TTC549 (cell line): ENCODE measurements at regions not wholly inside any gene's neighbourhood (a gene's known extent, or its start where the extent isn't known, plus 50 kb on each side); places are given as distances from the start of the nearest gene placed in this dataset.

Experiments used
- FAIRE-seq: peaks from 2 replicates; lab custom pipeline; 2012; peaks lifted over from hg19 to GRCh38; lab: Jason Lieb, UNC

- no peak for FAIRE-seq
Observed at GRCh38 chr5:87054821-87055220, 212.9 kb upstream of the RASA1 start.

GRCh38 chr5:87061046-87061445 is 206.6 kb upstream of the RASA1 start:
- FAIRE-seq, result no peak

- FAIRE-seq, result no peak
Observed at GRCh38 chr5:87069311-87069710, 198.4 kb upstream of the RASA1 start.

GRCh38 chr5:87069974-87070608 is 197.6 kb upstream of the RASA1 start:
- FAIRE-seq, result no peak

- no peak for FAIRE-seq
Observed at GRCh38 chr5:87074072-87074471, 193.6 kb upstream of the RASA1 start.

- no peak for FAIRE-seq
Observed at GRCh38 chr5:87074934-87075541, 192.6 kb upstream of the RASA1 start.

GRCh38 chr5:87076411-87076810 is 191.3 kb upstream of the RASA1 start:
- FAIRE-seq, result no peak

GRCh38 chr5:87076931-87077330 is 190.8 kb upstream of the RASA1 start:
- FAIRE-seq, result no peak

- no peak for FAIRE-seq
Observed at GRCh38 chr5:87079219-87079618, 188.5 kb upstream of the RASA1 start.

GRCh38 chr5:87081016-87081415 is 186.7 kb upstream of the RASA1 start:
- FAIRE-seq, result no peak

- no peak for FAIRE-seq
Observed at GRCh38 chr5:87081511-87082372, 185.9 kb upstream of the RASA1 start.

GRCh38 chr5:87094347-87094746 is 173.3 kb upstream of the RASA1 start:
- FAIRE-seq, result no peak

- no peak for FAIRE-seq
Observed at GRCh38 chr5:87094833-87095232, 172.8 kb upstream of the RASA1 start.

- FAIRE-seq, result no peak
Observed at GRCh38 chr5:87095787-87096186, 171.9 kb upstream of the RASA1 start.

- FAIRE-seq, result no peak
Observed at GRCh38 chr5:87097664-87098063, 170.0 kb upstream of the RASA1 start.

GRCh38 chr5:87099291-87099839 is 168.3 kb upstream of the RASA1 start:
- no peak for FAIRE-seq

- no peak for FAIRE-seq
Observed at GRCh38 chr5:87099968-87100367, 167.7 kb upstream of the RASA1 start.

GRCh38 chr5:87101321-87101720 is 166.4 kb upstream of the RASA1 start:
- no peak for FAIRE-seq

GRCh38 chr5:87102841-87103240 is 164.8 kb upstream of the RASA1 start:
- FAIRE-seq, result no peak

- no peak for FAIRE-seq
Observed at GRCh38 chr5:87103616-87104287, 163.9 kb upstream of the RASA1 start.

- no peak for FAIRE-seq
Observed at GRCh38 chr5:87105577-87105976, 162.1 kb upstream of the RASA1 start.

GRCh38 chr5:87109746-87110145 is 157.9 kb upstream of the RASA1 start:
- FAIRE-seq, result no peak

GRCh38 chr5:87110721-87111120 is 157.0 kb upstream of the RASA1 start:
- FAIRE-seq, result no peak
